ENCODE measurements at regions not wholly inside any gene's neighbourhood (a gene's known extent, or its start where the extent isn't known, plus 50 kb on each side); places are given as distances from the start of the nearest gene placed in this dataset.

GRCh38 chr10:8768852-8769251 is 714.4 kb downstream of the GATA3 start:
- no peaks in the 10 kb centered on the region for H3K4me1 ChIP-seq
- no peaks in the 10 kb centered on the region for H3K36me3 ChIP-seq
- intact Hi-C loops (cut with DNase I): no loop called here
- H3K27me3 ChIP-seq: no peaks in the 10 kb centered on the region
- no peaks in the 10 kb centered on the region for H3K9me3 ChIP-seq
- no peak for TF ChIP-seq POLR2A (IDR thresholded peaks at IDR 0.05)
- TF ChIP-seq, protein P1, sequence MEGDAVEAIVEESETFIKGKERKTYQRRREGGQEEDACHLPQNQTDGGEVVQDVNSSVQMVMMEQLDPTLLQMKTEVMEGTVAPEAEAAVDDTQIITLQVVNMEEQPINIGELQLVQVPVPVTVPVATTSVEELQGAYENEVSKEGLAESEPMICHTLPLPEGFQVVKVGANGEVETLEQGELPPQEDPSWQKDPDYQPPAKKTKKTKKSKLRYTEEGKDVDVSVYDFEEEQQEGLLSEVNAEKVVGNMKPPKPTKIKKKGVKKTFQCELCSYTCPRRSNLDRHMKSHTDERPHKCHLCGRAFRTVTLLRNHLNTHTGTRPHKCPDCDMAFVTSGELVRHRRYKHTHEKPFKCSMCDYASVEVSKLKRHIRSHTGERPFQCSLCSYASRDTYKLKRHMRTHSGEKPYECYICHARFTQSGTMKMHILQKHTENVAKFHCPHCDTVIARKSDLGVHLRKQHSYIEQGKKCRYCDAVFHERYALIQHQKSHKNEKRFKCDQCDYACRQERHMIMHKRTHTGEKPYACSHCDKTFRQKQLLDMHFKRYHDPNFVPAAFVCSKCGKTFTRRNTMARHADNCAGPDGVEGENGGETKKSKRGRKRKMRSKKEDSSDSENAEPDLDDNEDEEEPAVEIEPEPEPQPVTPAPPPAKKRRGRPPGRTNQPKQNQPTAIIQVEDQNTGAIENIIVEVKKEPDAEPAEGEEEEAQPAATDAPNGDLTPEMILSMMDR (IDR thresholded peaks at IDR 0.05): no peak
- H3K4me3 ChIP-seq (replicated peaks in 1 of 3): no peak overlapping the region
- DNase-seq: no peak
- H3K27ac ChIP-seq: no peak overlapping the region
- WGBS, 2 donors: 71 to 83% methylated on average over 3 of the region's 3 CpGs

GRCh38 chr10:8776926-8777622 is 722.6 kb downstream of the GATA3 start:
- WGBS, 2 donors: 83 to 90% methylated on average over 3 of the region's 3 CpGs
- Histone ChIP-seq H3K9me3 (no peaks in the 10 kb centered on the region), H3K27ac (no peak overlapping the region), H3K4me3 (replicated peaks in 1 of 3) (no peak overlapping the region), H3K4me1 (peaks cover 5% of the 10 kb centered on the region in 2 donors), H3K36me3 (no peaks in the 10 kb centered on the region), H3K27me3 (no peaks in the 10 kb centered on the region)
- intact Hi-C loops (cut with DNase I): no loop called here
- DNase-seq: no peak
- no peak for TF ChIP-seq POLR2A (IDR thresholded peaks at IDR 0.05)
- TF ChIP-seq, protein P1 (IDR thresholded peaks at IDR 0.05): no peak

DNA sequence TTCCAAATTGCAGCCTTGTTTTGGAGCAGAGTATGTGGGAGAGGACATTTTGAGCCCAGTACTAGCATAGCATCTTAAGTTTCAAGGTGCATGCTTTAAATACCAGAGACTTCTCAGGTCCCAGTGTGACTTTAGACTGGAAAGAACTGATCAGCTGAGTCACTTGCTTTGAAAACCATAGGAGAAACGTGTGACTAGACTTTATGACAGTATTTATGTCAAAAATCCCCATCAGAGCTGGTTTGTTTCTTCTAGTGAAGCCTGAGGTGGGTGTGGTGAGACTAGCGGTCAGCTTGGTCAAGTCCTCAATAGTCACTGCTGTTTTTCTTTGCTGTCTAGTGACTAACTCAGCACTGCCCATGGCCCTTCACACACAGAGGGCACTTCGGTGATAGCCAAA is 724.2 kb downstream of the GATA3 start:
- WGBS, 2 donors: 31 to 50% methylated on average over 3 of the region's 3 CpGs
- DNase-seq: peak; percentile 13 to 14
- intact Hi-C loops (cut with DNase I): no loop called here

GRCh38 chr10:8787649-8788048 is 733.2 kb downstream of the GATA3 start:
- no peak overlapping the region for H3K4me3 ChIP-seq (replicated peaks in 1 of 3)
- no peaks in the 10 kb centered on the region for H3K36me3 ChIP-seq
- no peak for DNase-seq
- H3K9me3 ChIP-seq: no peaks in the 10 kb centered on the region
- TF ChIP-seq, protein P1 (IDR thresholded peaks at IDR 0.05): no peak
- TF ChIP-seq POLR2A (IDR thresholded peaks at IDR 0.05): no peak
- intact Hi-C loops (cut with DNase I): no loop called here
- H3K27me3 ChIP-seq: no peaks in the 10 kb centered on the region
- no peak overlapping the region for H3K27ac ChIP-seq
- peaks cover 0 to under 1% of the 10 kb centered on the region in 2 donors for H3K4me1 ChIP-seq

More for the DNA sequence above, 724.2 kb downstream of the GATA3 start:
- Histone ChIP-seq H3K36me3 (no peaks in the 10 kb centered on the region), H3K4me3 (replicated peaks in 1 of 3) (no peak overlapping the region), H3K4me1 (peaks cover 7 to 11% of the 10 kb centered on the region in 2 donors), H3K9me3 (no peaks in the 10 kb centered on the region), H3K27me3 (no peaks in the 10 kb centered on the region), H3K27ac (peak overlapping the region in 1 of 3 donors; percentile 22)
- TF ChIP-seq POLR2A (IDR thresholded peaks at IDR 0.05): no peak
- TF ChIP-seq, protein P1 (IDR thresholded peaks at IDR 0.05): no peak

DNA sequence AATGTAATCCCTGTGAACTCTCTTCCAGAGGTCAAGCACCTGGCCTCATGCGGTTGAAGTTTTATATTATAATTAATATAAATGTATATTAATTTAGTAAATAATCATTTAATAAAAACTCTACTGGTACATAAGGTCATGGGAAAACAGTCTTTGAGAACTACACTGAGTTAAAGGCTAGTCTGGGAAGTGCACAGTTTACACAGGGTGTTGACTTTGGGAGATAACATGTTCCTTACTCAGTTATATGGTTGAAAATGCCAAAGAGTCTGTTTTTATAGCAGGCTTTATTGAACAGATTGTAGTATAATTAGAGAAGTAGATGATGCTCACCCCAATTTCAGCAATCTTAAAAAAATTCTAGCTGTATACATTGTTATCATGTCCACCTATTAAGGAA is 735.9 kb downstream of the GATA3 start:
- 92 to 94% methylated on average over 1 of the region's 1 CpG for WGBS, 2 donors
- Histone ChIP-seq H3K4me1 (peaks cover 5 to 8% of the 10 kb centered on the region in 2 donors), H3K4me3 (replicated peaks in 1 of 3) (no peak overlapping the region), H3K27me3 (no peaks in the 10 kb centered on the region), H3K9me3 (no peaks in the 10 kb centered on the region), H3K36me3 (no peaks in the 10 kb centered on the region), H3K27ac (no peak overlapping the region)
- DNase-seq: no peak
- intact Hi-C loops (cut with DNase I): no loop called here
- no peak for TF ChIP-seq POLR2A (IDR thresholded peaks at IDR 0.05)
- TF ChIP-seq, protein P1 (IDR thresholded peaks at IDR 0.05): no peak

All from thyroid gland (tissue), 4 donors.